ENCODE measurements at regions not wholly inside any gene's neighbourhood (a gene's known extent, or its start where the extent isn't known, plus 50 kb on each side); places are given as distances from the start of the nearest gene placed in this dataset.

GRCh38 chr5:57119031-57119430 is 54.8 kb upstream of the GPBP1 start:
- no peak for TF ChIP-seq CTCF (conservative IDR thresholded peaks at IDR 0.05; ENCODE audit: low read depth, low read length)
- no peak for TF ChIP-seq MAFK (IDR thresholded peaks at IDR 0.05; ENCODE audit: low read depth, low read length)
- no peak for TF ChIP-seq CEBPB (IDR thresholded peaks at IDR 0.05; ENCODE audit: low read depth, low read length)
- TF ChIP-seq RAD21 (IDR thresholded peaks at IDR 0.05; ENCODE audit: low read length) = no peak
- TF ChIP-seq POLR2A (IDR thresholded peaks at IDR 0.05; ENCODE audit: low read depth, low read length) = no peak
- TF ChIP-seq USF2 (IDR thresholded peaks at IDR 0.05; ENCODE audit: low read depth, low read length) = no peak
- no peak for TF ChIP-seq SMC3 (IDR thresholded peaks at IDR 0.05; ENCODE audit: low read depth, low read length)

Data from IMR-90 (cell line).